ENCODE measurements at regions not wholly inside any gene's neighbourhood (a gene's known extent, or its start where the extent isn't known, plus 50 kb on each side); places are given as distances from the start of the nearest gene placed in this dataset.
"Not testable (repeated sequence)": the region's sequence is repeated elsewhere in the genome, so short reads cannot be mapped to it uniquely, and the experiment has no call there.

DNA sequence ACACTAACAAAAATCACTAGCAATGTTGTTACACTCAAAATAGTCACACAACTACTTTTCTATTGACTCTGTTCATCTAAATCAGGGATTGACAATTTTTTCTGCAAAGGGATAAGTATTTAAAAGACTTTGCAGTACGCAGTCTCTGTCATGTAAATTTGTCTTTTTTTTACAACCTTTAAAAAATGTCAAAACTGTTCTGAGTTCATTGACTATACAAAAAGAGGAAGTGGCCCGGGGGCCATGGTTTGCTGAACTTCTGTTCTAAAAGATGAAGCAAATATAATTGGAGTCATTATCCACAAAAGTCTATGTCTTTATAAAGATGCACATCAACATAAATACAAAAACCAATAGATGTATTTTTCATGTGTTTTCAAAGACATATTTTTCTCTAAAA, 1310.3 kb downstream of the RPA4 start:
- H3K27ac ChIP-seq = no peak overlapping the region
- no peak for TF ChIP-seq ZFX (IDR thresholded peaks at IDR 0.05)
- no peak for TF ChIP-seq CTCF (conservative IDR thresholded peaks at IDR 0.05)

DNA sequence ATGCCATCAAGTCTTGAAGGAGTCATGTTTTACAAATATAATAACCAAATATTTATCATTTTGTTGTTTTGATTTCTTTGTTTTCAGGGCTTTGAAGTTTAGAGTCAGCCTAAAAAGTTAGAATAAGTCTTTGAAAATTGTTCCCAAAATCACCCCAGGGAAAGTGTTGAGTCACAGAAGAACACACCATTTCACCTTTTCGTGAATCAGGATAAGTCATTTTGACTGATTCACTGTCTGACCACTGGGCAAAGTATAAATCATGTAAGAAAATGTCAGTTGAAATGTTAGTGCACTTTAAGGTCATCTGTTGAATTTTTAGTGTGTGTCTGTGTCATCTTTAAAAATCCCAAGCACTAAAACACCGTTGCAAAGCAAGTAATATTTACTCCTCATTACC, 1320.1 kb downstream of the RPA4 start:
- H3K27ac ChIP-seq = no peak overlapping the region
- TF ChIP-seq CTCF (conservative IDR thresholded peaks at IDR 0.05) (no peak), ZFX (IDR thresholded peaks at IDR 0.05) (no peak)

- no peak for TF ChIP-seq CTCF (conservative IDR thresholded peaks at IDR 0.05)
- no peak overlapping the region for H3K27ac ChIP-seq
Measured at GRCh38 chrX:98207947-98208346, 1324.2 kb downstream of the RPA4 start.

DNA sequence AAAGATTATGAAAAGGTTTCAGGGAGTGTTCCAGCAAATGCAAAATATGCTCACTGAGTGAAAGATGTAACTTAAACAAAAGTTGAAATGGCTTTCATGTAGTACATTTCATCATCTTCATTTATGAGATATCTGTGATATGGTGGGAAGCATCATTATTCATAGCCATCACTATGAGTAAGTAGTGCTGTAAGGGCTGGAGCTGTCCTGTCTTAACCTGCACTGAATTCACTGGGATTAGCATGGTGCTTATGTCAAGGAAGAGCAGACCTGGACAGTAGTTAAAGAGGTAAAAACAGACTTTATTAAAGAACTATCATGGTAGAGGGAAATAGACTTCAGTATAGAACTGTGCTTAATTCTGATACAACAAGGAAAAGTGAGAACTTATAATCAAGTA, 1347.3 kb downstream of the RPA4 start:
- H3K27ac ChIP-seq = no peak overlapping the region
- TF ChIP-seq ZFX (IDR thresholded peaks at IDR 0.05) (no peak), CTCF (conservative IDR thresholded peaks at IDR 0.05) (no peak)

GRCh38 chrX:98240061-98240460, 1356.4 kb downstream of the RPA4 start:
- H3K27ac ChIP-seq = not testable (repeated sequence)

DNA sequence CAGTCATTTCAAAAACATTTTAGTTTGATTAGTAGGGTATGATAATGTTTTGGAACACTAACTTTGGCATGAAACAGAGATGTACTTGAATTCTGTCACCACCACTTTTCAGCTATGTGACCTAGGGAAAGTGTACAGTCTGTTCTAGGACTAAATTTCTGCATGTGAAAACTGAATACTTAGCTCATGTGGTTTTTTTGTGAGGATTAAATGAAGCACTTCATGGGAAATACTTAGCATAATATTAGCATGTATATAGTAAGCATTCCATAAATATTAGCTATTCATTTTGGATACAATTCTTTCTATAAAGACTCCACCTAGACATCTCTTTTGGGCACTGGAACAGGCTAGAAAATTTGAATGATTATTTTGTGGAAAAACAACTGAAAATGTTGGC, 1379.4 kb downstream of the RPA4 start:
- TF ChIP-seq CTCF (conservative IDR thresholded peaks at IDR 0.05) (no peak), ZFX (IDR thresholded peaks at IDR 0.05) (no peak)
- no peak overlapping the region for H3K27ac ChIP-seq

- no peak overlapping the region for H3K27ac ChIP-seq
- TF ChIP-seq ZFX (IDR thresholded peaks at IDR 0.05) (no peak), CTCF (conservative IDR thresholded peaks at IDR 0.05) (no peak)
Measured at GRCh38 chrX:98289726-98290125, 1406.0 kb downstream of the RPA4 start.

- TF ChIP-seq CTCF (conservative IDR thresholded peaks at IDR 0.05) (no peak), ZFX (IDR thresholded peaks at IDR 0.05) (no peak)
- H3K27ac ChIP-seq = no peak overlapping the region
Measured at GRCh38 chrX:98294310-98294709, 1410.6 kb downstream of the RPA4 start.
